IMR-90 (cell line): ENCODE measurements at regions not wholly inside any gene's neighbourhood (a gene's known extent, or its start where the extent isn't known, plus 50 kb on each side); places are given as distances from the start of the nearest gene placed in this dataset.

ENCODE experiments used
- ATAC-seq: fragments of 200-7000 bp; cut with Tn5 transposase; 2 replicates; pipeline ENCODE4 v1.9.1; 2020; ENCODE audit warnings: low read depth, mild to moderate bottlenecking, moderate library complexity
- BruUV-seq: library from RNA; stranded (reverse); fragments of 400-500 nt; replicated peaks from 2 replicates; lab custom pipeline; 2021; lab: Mats Ljungman, UMichigan
- CTCF ChIA-PET: fragments of 300-600 bp; formaldehyde crosslinking; extraction: SDS; loops from one replicate; lab custom pipeline; 2021; ENCODE audit warnings: antibody characterized with exemption; lab: Yijun Ruan, JAX
- POLR2A ChIA-PET: fragments of 300-600 bp; sonication (Branson Sonifier 250); formaldehyde crosslinking; loops from one replicate; lab custom pipeline; 2022; ENCODE audit warnings: antibody characterized with exemption; ENCODE audit not compliant: unreplicated experiment; lab: Charles Lee
- DNase-seq: peaks from one replicate; pipeline ENCODE4 v3.0.0; 2013
- H2AFZ ChIP-seq: replicated peaks from 2 replicates; pipeline ENCODE3; 2013; ENCODE audit warnings: low read length, mild to moderate bottlenecking; ENCODE audit not compliant: poor library complexity
- H2AK5ac ChIP-seq: 2 replicates; pipeline ENCODE4 v1.6.1; 2013; ENCODE audit warnings: low read depth, low read length, inconsistent platforms
- H2AK9ac ChIP-seq: replicated peaks from 2 replicates; pipeline ENCODE3; 2013; ENCODE audit warnings: mild to moderate bottlenecking, low read depth, low read length, moderate library complexity; ENCODE audit not compliant: poor library complexity
- H2BK120ac ChIP-seq: 2 replicates; pipeline ENCODE4 v1.6.1; 2013; ENCODE audit warnings: low read depth, low read length, inconsistent platforms
- H2BK15ac ChIP-seq: 3 replicates; pipeline ENCODE4 v1.6.1; 2013; ENCODE audit warnings: low read depth, low read length, inconsistent platforms
- H2BK20ac ChIP-seq: 2 replicates; pipeline ENCODE4 v1.6.1; 2013; ENCODE audit warnings: low read depth, mild to moderate bottlenecking, inconsistent platforms, low read length, moderate library complexity
- H2BK5ac ChIP-seq: 2 replicates; pipeline ENCODE4 v1.6.1; 2013; ENCODE audit warnings: mild to moderate bottlenecking, low read depth, low read length, inconsistent platforms; ENCODE audit not compliant: poor library complexity, severe bottlenecking
- H3K14ac ChIP-seq: replicated peaks from 2 replicates; pipeline ENCODE4 v1.6.1; 2013; ENCODE audit warnings: low read depth, low read length, inconsistent platforms
- H3K18ac ChIP-seq: 2 replicates; pipeline ENCODE4 v1.6.1; 2013; ENCODE audit warnings: low read depth, low read length, control low read depth
- H3K23ac ChIP-seq: 2 replicates; pipeline ENCODE4 v1.6.1; 2013; ENCODE audit warnings: low read depth, low read length, inconsistent platforms
- H3K27ac ChIP-seq: 2 replicates; pipeline ENCODE4 v1.5.1; 2013; ENCODE audit warnings: mild to moderate bottlenecking, control low read depth, low read length; ENCODE audit not compliant: insufficient read depth
- H3K27me3 ChIP-seq: 2 replicates; pipeline ENCODE4 v1.6.1; 2013; ENCODE audit warnings: low read length; ENCODE audit not compliant: control insufficient read depth, insufficient read depth
- H3K36me3 ChIP-seq: 2 replicates; pipeline ENCODE4 v1.6.1; 2013; ENCODE audit warnings: low read length, mixed read lengths; ENCODE audit not compliant: control insufficient read depth, insufficient read depth
- H3K4ac ChIP-seq: 2 replicates; pipeline ENCODE4 v1.6.1; 2013; ENCODE audit warnings: low read depth, low read length, inconsistent platforms
- H3K4me1 ChIP-seq: 2 replicates; pipeline ENCODE4 v1.6.1; 2013; ENCODE audit warnings: low read length, mixed read lengths; ENCODE audit not compliant: control insufficient read depth, insufficient read depth
- H3K4me2 ChIP-seq: 2 replicates; pipeline ENCODE4 v1.6.1; 2013; ENCODE audit warnings: low read depth, mild to moderate bottlenecking, control low read depth, low read length, moderate library complexity
- H3K4me3 ChIP-seq: 2 replicates; pipeline ENCODE4 v1.5.1; 2013; ENCODE audit warnings: low read depth, mild to moderate bottlenecking, control low read depth, low read length, moderate library complexity; ENCODE audit not compliant: insufficient read depth
- H3K56ac ChIP-seq: 2 replicates; pipeline ENCODE4 v1.6.1; 2013; ENCODE audit warnings: low read length, inconsistent platforms; ENCODE audit not compliant: insufficient read depth; ENCODE audit errors: extremely low read depth
- H3K79me1 ChIP-seq, 2 experiments: 2 replicates each; pipeline ENCODE4 v1.6.1; 2013; ENCODE audit warnings: low read length in 2 of 2, inconsistent platforms in 1 of 2, low read depth in 1 of 2
- H3K9ac ChIP-seq: 2 replicates; pipeline ENCODE4 v1.6.1; 2013; ENCODE audit warnings: low read depth, low read length, control low read depth
- H3K9me1 ChIP-seq: 2 replicates; pipeline ENCODE4 v1.6.1; 2013; ENCODE audit warnings: low read length, inconsistent platforms; ENCODE audit not compliant: insufficient read depth
- H3K9me3 ChIP-seq: 2 replicates; pipeline ENCODE4 v1.6.1; 2013; ENCODE audit warnings: low read length; ENCODE audit not compliant: control insufficient read depth, insufficient read depth
- H4K20me1 ChIP-seq: 2 replicates; pipeline ENCODE4 v1.6.1; 2013; ENCODE audit warnings: low read length, inconsistent platforms; ENCODE audit not compliant: insufficient read depth
- H4K5ac ChIP-seq: 2 replicates; pipeline ENCODE4 v1.6.1; 2013; ENCODE audit warnings: mild to moderate bottlenecking, low read depth, low read length, control low read depth
- H4K8ac ChIP-seq, 2 experiments: 2 replicates each; pipeline ENCODE4 v1.6.1; 2013; ENCODE audit warnings: low read depth in 2 of 2, low read length in 2 of 2, control low read depth in 1 of 2, inconsistent platforms in 1 of 2
- H4K91ac ChIP-seq: 2 replicates; pipeline ENCODE4 v1.6.1; 2013; ENCODE audit warnings: low read depth, low read length, inconsistent platforms; ENCODE audit not compliant: insufficient read depth
- BHLHE40 ChIP-seq: fragments of 150-350 bp; IDR thresholded peaks from 2 replicates; pipeline ENCODE4 v1.6.1; 2016; ENCODE audit warnings: mild to moderate bottlenecking, low read depth, low read length
- CEBPB ChIP-seq: IDR thresholded peaks from 2 replicates; pipeline ENCODE4 v1.6.1; 2012; ENCODE audit warnings: low read depth, low read length, improper control_type of control experiment
- FOS ChIP-seq: fragments of 150-350 bp; IDR thresholded peaks from 2 replicates; pipeline ENCODE4 v1.6.1; 2016; ENCODE audit warnings: low read depth, low read length
- MAZ ChIP-seq: IDR thresholded peaks from 2 replicates; pipeline ENCODE4 v1.6.1; 2012; ENCODE audit warnings: low read depth, mild to moderate bottlenecking, low read length, improper control_type of control experiment, moderate library complexity, borderline replicate concordance
- MXI1 ChIP-seq: IDR thresholded peaks from 2 replicates; pipeline ENCODE4 v1.6.1; 2012; ENCODE audit warnings: low read depth, mild to moderate bottlenecking, low read length, moderate library complexity, borderline replicate concordance
- NFE2L2 ChIP-seq: fragments of 150-350 bp; IDR thresholded peaks from 2 replicates; pipeline ENCODE4 v1.6.1; 2016; ENCODE audit warnings: low read depth, mild to moderate bottlenecking, low read length
- POLR2A ChIP-seq: IDR thresholded peaks from 2 replicates; pipeline ENCODE4 v1.6.1; 2012; ENCODE audit warnings: mild to moderate bottlenecking, low read depth, low read length
- RAD21 ChIP-seq: IDR thresholded peaks from 2 replicates; pipeline ENCODE4 v1.6.1; 2012; ENCODE audit warnings: low read length, improper control_type of control experiment
- RFX5 ChIP-seq: IDR thresholded peaks from 2 replicates; pipeline ENCODE4 v1.8.0; 2012; ENCODE audit warnings: low read depth, mild to moderate bottlenecking, low read length, moderate library complexity
- SMC3 ChIP-seq: fragments of 150-350 bp; IDR thresholded peaks from 2 replicates; pipeline ENCODE4 v1.6.1; 2016; ENCODE audit warnings: low read depth, mild to moderate bottlenecking, antibody characterized with exemption, low read length, moderate library complexity
- WGBS, 2 experiments: methylation state at CpG; one replicate each; pipeline versions ENCODE4 v1.1.5 to v1.1.7; 2013; ENCODE audit warnings: missing lambda C conversion rate in 2 of 2; ENCODE audit not compliant: insufficient read length in 1 of 2; ENCODE audit errors: extremely low coverage in 2 of 2; 5-methylcytosine and 5-hydroxymethylcytosine counted together
- dilution Hi-C: fragments of 300-500 bp; cut with HindIII; formaldehyde crosslinking; loops from one replicate; pipeline ENCODE4 v1.14.3; 2018; ENCODE audit warnings: low sequenced_read_pairs; ENCODE audit not compliant: unreplicated experiment
- in situ Hi-C: fragments of 300-500 bp; cut with MboI; formaldehyde crosslinking; loops from 3 replicates; pipeline ENCODE4 v1.14.3; 2019; ENCODE audit warnings: low sequenced_read_pairs, inconsistent platforms, mixed read lengths
- intact Hi-C: fragments of 100-400 bp; cut with micrococcal nuclease; formaldehyde crosslinking; loops from 2 replicates; pipeline ENCODE4 v1.10.0; 2022
- TF ChIP-seq, protein P1 (sequence below): fragments of 150-350 bp; IDR thresholded peaks from 2 replicates; pipeline ENCODE4 v1.6.1; 2016; ENCODE audit warnings: low read depth, mild to moderate bottlenecking, low read length, moderate library complexity, borderline replicate concordance
- TF ChIP-seq, protein P2 (sequence below): fragments of 150-350 bp; IDR thresholded peaks from 2 replicates; pipeline ENCODE4 v1.6.1; 2017; ENCODE audit warnings: mild to moderate bottlenecking, antibody characterized with exemption, low read length, low read depth
- TF ChIP-seq, protein P3 (sequence below): conservative IDR thresholded peaks from 2 replicates; pipeline ENCODE4 v1.5.1; 2012; ENCODE audit warnings: mild to moderate bottlenecking, low read depth, low read length, improper control_type of control experiment

- H3K9ac ChIP-seq = no peak overlapping the region
- no peak overlapping the region for H2BK20ac ChIP-seq
- intact Hi-C loops = no loop called here
- H3K4ac ChIP-seq = no peak overlapping the region
- H3K9me1 ChIP-seq = no peaks in the 10 kb centered on the region
- H4K20me1 ChIP-seq = no peaks in the 10 kb centered on the region
- H3K56ac ChIP-seq = no peak overlapping the region
- POLR2A ChIA-PET = no interaction called here
- no peaks in the 10 kb centered on the region for H3K36me3 ChIP-seq
- no peak overlapping the region for H4K8ac ChIP-seq
- H2BK120ac ChIP-seq = no peak overlapping the region
- in situ Hi-C loops = no loop called here
- no peak overlapping the region for H2AFZ ChIP-seq
- no peak overlapping the region for H2BK5ac ChIP-seq
- no peak for TF ChIP-seq CEBPB
- TF ChIP-seq, protein P1, sequence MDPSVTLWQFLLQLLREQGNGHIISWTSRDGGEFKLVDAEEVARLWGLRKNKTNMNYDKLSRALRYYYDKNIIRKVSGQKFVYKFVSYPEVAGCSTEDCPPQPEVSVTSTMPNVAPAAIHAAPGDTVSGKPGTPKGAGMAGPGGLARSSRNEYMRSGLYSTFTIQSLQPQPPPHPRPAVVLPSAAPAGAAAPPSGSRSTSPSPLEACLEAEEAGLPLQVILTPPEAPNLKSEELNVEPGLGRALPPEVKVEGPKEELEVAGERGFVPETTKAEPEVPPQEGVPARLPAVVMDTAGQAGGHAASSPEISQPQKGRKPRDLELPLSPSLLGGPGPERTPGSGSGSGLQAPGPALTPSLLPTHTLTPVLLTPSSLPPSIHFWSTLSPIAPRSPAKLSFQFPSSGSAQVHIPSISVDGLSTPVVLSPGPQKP = no peak
- TF ChIP-seq BHLHE40 = no peak
- TF ChIP-seq RAD21 = no peak
- TF ChIP-seq, protein P2, sequence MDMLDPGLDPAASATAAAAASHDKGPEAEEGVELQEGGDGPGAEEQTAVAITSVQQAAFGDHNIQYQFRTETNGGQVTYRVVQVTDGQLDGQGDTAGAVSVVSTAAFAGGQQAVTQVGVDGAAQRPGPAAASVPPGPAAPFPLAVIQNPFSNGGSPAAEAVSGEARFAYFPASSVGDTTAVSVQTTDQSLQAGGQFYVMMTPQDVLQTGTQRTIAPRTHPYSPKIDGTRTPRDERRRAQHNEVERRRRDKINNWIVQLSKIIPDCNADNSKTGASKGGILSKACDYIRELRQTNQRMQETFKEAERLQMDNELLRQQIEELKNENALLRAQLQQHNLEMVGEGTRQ = no peak
- TF ChIP-seq SMC3 = no peak
- TF ChIP-seq NFE2L2 = no peak
- no peak for TF ChIP-seq POLR2A
- TF ChIP-seq MAZ = no peak
- TF ChIP-seq, protein P3, sequence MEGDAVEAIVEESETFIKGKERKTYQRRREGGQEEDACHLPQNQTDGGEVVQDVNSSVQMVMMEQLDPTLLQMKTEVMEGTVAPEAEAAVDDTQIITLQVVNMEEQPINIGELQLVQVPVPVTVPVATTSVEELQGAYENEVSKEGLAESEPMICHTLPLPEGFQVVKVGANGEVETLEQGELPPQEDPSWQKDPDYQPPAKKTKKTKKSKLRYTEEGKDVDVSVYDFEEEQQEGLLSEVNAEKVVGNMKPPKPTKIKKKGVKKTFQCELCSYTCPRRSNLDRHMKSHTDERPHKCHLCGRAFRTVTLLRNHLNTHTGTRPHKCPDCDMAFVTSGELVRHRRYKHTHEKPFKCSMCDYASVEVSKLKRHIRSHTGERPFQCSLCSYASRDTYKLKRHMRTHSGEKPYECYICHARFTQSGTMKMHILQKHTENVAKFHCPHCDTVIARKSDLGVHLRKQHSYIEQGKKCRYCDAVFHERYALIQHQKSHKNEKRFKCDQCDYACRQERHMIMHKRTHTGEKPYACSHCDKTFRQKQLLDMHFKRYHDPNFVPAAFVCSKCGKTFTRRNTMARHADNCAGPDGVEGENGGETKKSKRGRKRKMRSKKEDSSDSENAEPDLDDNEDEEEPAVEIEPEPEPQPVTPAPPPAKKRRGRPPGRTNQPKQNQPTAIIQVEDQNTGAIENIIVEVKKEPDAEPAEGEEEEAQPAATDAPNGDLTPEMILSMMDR = no peak
- no peak for TF ChIP-seq MXI1
- TF ChIP-seq RFX5 = no peak
- TF ChIP-seq FOS = no peak
- H2AK5ac ChIP-seq = no peak overlapping the region
- no peak overlapping the region for H3K14ac ChIP-seq
- CTCF ChIA-PET = no interaction called here
- H3K4me1 ChIP-seq = no peaks in the 10 kb centered on the region
- ATAC-seq (no peak), DNase-seq (no peak)
- H3K18ac ChIP-seq = no peak overlapping the region
- H4K91ac ChIP-seq = no peak overlapping the region
- H3K9me3 ChIP-seq = no peaks in the 10 kb centered on the region
- dilution Hi-C loops = no loop called here
- H2AK9ac ChIP-seq = no peak overlapping the region
- BruUV-seq = no TSS peak
- H2BK15ac ChIP-seq = no peak overlapping the region
- H3K79me1 ChIP-seq = no peaks in the 10 kb centered on the region
- H3K27ac ChIP-seq = no peak overlapping the region
- H3K27me3 ChIP-seq = no peaks in the 10 kb centered on the region; the same call in 1 of the 2 replicates
- no peak overlapping the region for H3K23ac ChIP-seq
- H3K4me2 ChIP-seq = no peak overlapping the region
- no peak overlapping the region for H3K4me3 ChIP-seq
- no peak overlapping the region for H4K5ac ChIP-seq
- 78% methylated on average over 3 of the region's 6 CpGs; no CpG with 5 or more reads in 1 of the 2 experiments for WGBS, 2 experiments
Measured at GRCh38 chr1:29833581-29833980, 597.3 kb downstream of the PTPRU start.
